ENCODE measurements at regions not wholly inside any gene's neighbourhood (a gene's known extent, or its start where the extent isn't known, plus 50 kb on each side); places are given as distances from the start of the nearest gene placed in this dataset.
A peak's percentile ranks its signal among the peaks of the same experiment; 100 is the strongest.

DNA sequence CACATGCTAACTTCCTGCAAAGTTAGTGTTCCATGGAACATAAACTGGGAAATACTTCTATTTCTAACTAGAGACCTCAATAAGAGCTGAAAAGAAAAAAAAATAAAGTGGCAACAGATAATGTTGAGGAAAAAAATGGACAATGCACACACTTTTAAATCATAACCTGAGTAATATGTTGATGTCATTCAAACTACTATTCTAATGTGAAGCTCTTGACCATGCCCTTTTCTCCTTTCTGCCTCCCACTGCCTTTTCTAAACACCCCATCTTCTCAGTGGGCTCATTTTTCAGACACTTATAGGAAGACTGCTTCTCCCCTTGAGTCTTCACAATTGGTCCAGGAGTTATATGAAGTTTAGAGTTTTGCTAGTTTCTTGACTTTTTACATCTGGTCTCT is 280.9 kb upstream of the NT5C1B start:
- H3K27ac ChIP-seq (ENCODE audit: low read depth, low read length): no peak overlapping the region
- H3K27me3 ChIP-seq (ENCODE audit: control insufficient read depth, insufficient read depth, low read length): no peaks in the 10 kb centered on the region
- no peak overlapping the region for H3K4me3 ChIP-seq (ENCODE audit: low read depth, low read length)
- ChIA-PET POLR2A (no interaction called here), CTCF (no interaction called here)
- H3K9me3 ChIP-seq (ENCODE audit: control insufficient read depth, insufficient read depth, low read length): no peaks in the 10 kb centered on the region
- no peak for DNase-seq (ENCODE audit: low read depth, low spot score)
- no peak for TF ChIP-seq CTCF (IDR thresholded peaks at IDR 0.05; ENCODE audit: low read depth, low read length)

DNA sequence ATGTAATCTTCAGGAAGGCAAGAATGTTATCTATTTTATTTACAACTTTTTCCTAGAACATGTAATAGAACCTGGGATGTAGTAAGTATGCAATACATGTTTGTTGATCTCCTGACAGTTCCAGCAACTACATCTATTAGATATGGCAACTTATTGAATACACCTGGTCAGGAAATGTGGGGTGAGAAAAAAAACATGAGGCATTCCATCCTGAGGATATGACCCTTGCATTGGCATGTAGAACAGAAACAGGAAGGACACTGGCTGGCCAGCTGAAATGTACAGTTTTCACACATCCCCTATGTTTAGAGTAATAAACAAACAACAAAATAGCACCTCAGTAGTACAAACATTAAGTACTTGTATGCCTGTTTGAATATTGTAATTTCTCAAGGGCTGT is 272.6 kb upstream of the NT5C1B start:
- Histone ChIP-seq H3K9me3 (ENCODE audit: control insufficient read depth, insufficient read depth, low read length) (no peaks in the 10 kb centered on the region; the same call in 1 of the 2 replicates), H3K4me3 (ENCODE audit: low read depth, low read length) (no peak overlapping the region), H3K27me3 (ENCODE audit: control insufficient read depth, insufficient read depth, low read length) (no peaks in the 10 kb centered on the region), H3K27ac (ENCODE audit: low read depth, low read length) (no peak overlapping the region)
- no peak for TF ChIP-seq CTCF (IDR thresholded peaks at IDR 0.05; ENCODE audit: low read depth, low read length)
- DNase-seq (ENCODE audit: low read depth, low spot score): no peak
- ChIA-PET POLR2A (no interaction called here), CTCF (no interaction called here)

DNA sequence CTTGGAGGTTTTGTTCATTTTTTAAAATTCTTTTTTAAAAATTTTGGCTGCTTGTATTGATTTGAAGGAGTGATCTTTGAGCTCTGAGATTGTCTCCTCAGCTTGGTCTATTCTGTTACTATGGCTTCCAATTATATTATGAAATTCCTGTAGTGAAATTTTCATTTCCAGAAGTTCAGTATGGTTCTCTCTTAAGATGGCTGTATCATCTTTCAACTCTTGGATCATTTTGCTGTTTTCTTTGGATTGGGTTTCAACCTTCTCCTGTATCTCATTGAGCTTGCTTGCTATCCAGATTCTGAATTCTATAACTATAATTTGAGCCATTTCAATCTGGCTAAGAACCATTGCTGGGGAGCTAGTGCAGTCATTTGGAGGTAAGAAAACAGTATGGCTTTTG is 270.8 kb upstream of the NT5C1B start:
- POLR2A ChIA-PET: no interaction called here
- CTCF ChIA-PET: interaction anchor here (1.2 kb wide), 1 partner anchor 340 kb away, joined by 3 read pairs; no protein-coding TSS in a partner anchor
- no peak overlapping the region for H3K27ac ChIP-seq (ENCODE audit: low read depth, low read length)
- no peaks in the 10 kb centered on the region for H3K27me3 ChIP-seq (ENCODE audit: control insufficient read depth, insufficient read depth, low read length)
- no peak overlapping the region for H3K4me3 ChIP-seq (ENCODE audit: low read depth, low read length)
- H3K9me3 ChIP-seq (ENCODE audit: control insufficient read depth, insufficient read depth, low read length): no peaks in the 10 kb centered on the region; the same call in 1 of the 2 replicates
- TF ChIP-seq CTCF (IDR thresholded peaks at IDR 0.05; ENCODE audit: low read depth, low read length): no peak
- DNase-seq (ENCODE audit: low read depth, low spot score): no peak

DNA sequence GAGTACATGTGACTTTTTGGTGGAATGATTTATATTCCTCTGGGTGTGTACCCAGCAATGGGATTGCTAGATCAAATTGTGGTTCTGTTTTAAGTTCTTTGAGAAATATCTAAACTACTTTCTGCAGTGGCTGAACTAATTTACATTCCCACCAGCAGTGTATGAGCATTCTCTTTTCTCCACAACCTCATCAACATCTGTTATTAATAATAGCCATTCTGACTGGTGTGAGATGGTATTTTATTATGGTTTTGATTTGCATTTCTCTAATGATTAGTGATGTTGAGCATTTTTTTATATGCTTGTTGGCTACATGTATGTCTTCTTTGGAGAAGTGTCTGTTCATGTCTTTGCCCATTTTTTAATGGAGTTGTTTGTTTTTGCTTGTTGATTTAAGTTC is 267.4 kb upstream of the NT5C1B start:
- Histone ChIP-seq H3K9me3 (ENCODE audit: control insufficient read depth, insufficient read depth, low read length) (no peaks in the 10 kb centered on the region; the same call in 1 of the 2 replicates), H3K4me3 (ENCODE audit: low read depth, low read length) (no peak overlapping the region), H3K27ac (ENCODE audit: low read depth, low read length) (no peak overlapping the region), H3K27me3 (ENCODE audit: control insufficient read depth, insufficient read depth, low read length) (no peaks in the 10 kb centered on the region)
- no peak for TF ChIP-seq CTCF (IDR thresholded peaks at IDR 0.05; ENCODE audit: low read depth, low read length)
- DNase-seq (ENCODE audit: low read depth, low spot score): no peak
- POLR2A ChIA-PET: no interaction called here
- CTCF ChIA-PET: no interaction called here

- peak; percentile 55 for TF ChIP-seq CTCF (IDR thresholded peaks at IDR 0.05; ENCODE audit: low read depth, low read length)
- DNase-seq (ENCODE audit: low read depth, low spot score): no peak
- ChIA-PET CTCF (interaction anchor here (0.6 to 1.3 kb wide), 6 partner anchors 10 to 572 kb away, joined by 3 to 6 read pairs (median 3); partner anchors contain the start of gene OSR1), POLR2A (no interaction called here)
- Histone ChIP-seq H3K4me3 (ENCODE audit: low read depth, low read length) (no peak overlapping the region), H3K9me3 (ENCODE audit: control insufficient read depth, insufficient read depth, low read length) (no peaks in the 10 kb centered on the region), H3K27me3 (ENCODE audit: control insufficient read depth, insufficient read depth, low read length) (no peaks in the 10 kb centered on the region), H3K27ac (ENCODE audit: low read depth, low read length) (no peak overlapping the region)
Observed at GRCh38 chr2:18855027-18855426, 265.7 kb upstream of the NT5C1B start.
